HG02588 (cell line): ENCODE measurements at regions not wholly inside any gene's neighbourhood (a gene's known extent, or its start where the extent isn't known, plus 50 kb on each side); places are given as distances from the start of the nearest gene placed in this dataset.
"Not testable (repeated sequence)": the region's sequence is repeated elsewhere in the genome, so short reads cannot be mapped to it uniquely, and the experiment has no call there.

Experiments used
- ATAC-seq: cut with Tn5 transposase; IDR thresholded peaks from one replicate; pipeline ENCODE4 v1.9.1; 2021; ENCODE audit warnings: mild to moderate bottlenecking, moderate library complexity; ENCODE audit not compliant: unreplicated experiment

DNA sequence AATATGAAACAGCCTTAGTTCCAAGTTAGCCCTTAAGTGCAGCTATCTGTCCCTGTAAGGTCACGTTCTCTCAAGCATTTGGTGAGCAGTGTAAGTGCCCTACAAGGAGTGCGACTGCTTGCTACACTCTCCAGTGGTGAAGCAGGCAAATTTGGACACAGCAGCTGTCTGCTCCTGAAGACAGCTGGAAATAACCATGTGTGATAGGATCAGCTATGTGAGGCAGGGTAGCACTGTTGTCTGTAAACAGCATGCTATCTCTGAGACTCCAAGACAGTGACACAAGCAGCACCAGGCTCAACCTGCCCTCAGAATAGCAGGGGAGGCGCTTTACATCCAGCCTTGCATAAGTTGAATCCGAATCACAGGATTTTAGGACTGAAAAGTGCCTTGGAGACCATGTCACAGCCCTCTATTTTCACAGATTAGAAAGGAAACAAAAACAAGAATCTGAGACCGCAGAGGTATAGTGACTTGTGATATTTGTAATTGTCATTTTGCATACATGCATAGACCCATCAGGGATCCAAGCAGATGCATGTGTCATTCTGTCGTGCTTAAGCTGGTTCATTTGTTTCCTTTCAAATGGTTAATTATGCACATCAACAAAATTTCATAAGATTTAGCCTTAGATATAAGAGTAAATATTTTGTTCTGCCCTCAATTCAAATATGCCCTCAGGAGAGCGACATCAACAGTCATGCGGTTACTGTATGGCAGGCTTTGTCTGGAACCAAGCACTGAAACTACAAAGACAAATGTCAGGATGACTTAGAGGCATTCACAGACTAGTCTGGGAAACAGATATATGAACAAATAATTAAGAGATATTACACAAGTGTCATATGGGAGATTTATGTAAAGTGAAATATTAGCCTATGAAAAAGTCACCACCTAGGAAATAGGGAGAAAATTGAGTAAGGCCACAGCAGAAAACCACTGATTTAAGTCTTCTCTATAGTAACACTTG, 134.9 kb upstream of the NRIP1 start:
- no peak for ATAC-seq

DNA sequence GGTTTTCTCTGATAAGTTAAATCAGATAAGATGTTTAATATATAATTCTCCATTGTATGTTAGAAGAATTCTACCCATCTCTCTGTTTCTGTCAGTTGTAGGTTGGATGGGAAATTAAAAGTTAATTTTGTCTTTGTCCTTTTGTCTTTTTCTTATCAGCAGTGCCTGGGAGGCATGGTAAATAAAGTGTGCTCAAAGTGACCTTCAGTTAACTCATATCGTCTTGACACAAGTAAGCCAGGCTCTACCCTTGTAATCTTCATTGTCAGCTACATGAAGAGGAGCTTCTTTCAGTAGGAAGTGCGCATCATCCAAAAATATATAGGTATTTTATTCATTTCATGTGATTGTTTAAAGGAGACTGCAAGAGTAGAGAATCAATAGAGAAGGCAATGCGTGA, 138.9 kb upstream of the NRIP1 start:
- ATAC-seq = no peak

DNA sequence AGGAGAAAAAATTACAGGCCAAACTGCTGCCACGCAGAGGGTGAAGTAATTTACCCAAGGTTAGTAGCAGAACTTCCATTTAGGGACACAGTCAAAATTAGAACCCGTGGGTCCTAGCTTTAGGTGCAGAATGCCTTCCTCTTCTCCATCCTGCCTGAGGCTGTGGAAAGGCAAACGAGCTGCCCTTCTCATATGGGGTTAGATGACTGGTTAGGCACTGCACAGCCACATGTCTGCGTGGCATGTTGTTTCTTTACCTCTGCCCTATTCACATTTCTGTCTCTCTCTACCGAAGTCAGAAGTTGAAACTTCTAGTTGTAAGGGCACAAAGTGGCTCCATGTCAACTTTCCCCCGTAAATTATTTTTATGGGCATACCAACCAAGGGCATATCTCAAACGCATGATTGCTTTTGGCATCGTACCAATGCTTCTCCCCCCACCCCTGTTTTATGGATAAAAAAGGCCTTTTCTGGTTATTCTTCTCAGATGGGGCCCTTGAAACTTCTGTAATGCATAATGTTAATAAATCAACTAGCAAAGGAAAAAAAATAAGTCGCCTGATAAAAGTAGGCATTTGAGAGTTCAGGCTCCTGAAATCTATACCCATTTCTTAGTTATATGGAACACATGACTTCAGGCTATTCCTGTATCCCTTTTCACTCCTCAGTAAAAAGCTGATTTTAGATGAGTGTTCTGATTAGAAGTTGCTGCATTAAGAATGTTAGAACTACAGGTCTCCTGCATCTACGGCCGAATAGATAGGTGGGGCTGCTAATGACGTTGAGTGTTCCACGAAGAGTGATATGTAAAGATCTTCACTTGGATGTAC, 139.6 kb upstream of the NRIP1 start:
- no peak for ATAC-seq

DNA sequence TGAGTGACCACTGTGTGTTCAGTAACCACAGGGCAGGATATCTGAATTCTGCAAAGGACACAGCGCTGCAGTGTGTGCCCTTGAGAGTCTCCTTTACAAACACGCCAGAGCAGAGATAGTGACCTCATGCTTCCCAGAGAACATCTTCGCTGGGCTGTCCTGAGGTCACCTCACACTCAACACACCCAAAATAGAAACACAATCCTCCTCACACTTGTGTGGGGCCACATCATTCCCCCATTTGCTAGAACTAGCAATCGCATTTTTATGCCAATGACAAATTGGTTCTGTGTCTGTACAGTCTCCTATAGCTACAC, 140.1 kb upstream of the NRIP1 start:
- ATAC-seq = no peak

DNA sequence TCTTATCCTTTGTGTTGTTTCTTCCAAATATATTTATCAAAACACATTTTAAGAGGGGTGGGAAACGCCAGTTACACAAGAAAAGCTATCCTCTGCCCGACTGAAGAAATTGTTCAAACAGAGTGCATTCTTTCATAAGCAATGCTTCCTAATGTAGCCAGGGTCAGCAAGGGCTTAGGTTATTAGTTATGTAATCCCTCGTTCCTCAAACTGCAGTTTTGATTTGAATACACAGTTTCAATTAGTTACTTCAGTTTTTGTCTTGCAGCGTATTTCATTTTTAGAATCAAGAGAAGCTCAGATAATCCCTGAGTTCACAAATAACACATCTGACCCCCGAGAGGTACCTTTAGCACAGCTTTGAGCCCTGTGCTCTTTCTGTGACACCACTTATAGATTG, 141.7 kb upstream of the NRIP1 start:
- peak; percentile 81 for ATAC-seq

DNA sequence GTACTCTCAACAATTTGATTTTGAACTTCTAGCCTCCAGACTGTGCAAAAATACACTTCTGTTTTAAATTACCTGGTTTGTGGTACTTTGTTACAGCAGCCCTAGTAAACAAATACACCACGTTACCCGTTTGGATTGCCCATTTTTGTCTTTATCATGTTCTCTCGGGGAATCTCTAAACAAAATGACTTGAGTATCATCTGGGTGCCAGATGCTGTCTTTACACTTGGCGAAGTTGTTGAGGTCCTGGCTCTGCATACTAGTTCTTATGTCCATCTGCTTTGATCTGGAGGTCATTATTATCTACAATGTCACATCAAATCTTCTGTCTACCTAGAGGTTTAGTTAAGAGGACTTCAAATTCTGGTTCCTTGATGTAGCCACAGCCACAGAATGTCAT, 142.4 kb upstream of the NRIP1 start:
- ATAC-seq = no peak

DNA sequence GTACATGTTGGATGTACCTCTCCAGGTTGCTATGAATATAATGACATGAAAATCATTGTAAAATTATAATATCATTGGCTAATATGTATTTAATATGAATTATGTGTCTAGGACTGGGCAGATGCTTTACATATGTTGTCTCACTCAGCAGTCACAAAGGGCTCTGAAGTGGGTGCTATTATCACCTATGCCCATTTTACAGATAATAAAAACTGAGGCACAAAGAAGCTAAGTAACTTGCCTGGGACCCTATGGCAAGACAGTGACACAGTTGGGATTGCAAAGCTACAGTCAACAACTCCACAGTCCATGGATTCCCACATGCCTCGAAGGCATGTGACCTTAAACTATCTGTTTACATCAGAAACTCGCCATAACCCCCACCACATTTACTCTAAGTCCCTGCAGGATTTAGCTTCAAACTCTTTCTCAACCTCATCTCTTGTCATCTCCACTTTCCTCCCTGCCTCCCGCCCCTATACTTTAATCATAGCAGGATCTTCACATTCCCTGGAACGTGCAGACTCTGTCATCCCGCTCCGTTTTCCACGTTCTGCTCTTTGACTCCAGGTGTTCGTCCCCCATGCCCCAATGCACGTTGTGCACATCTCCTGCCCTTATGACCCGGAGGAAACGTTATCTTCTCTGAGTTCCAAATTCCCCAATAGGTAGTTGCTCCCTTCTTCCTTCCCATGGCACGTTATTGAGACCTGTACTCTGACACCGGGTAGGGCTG, 143.0 kb upstream of the NRIP1 start:
- ATAC-seq = no peak

DNA sequence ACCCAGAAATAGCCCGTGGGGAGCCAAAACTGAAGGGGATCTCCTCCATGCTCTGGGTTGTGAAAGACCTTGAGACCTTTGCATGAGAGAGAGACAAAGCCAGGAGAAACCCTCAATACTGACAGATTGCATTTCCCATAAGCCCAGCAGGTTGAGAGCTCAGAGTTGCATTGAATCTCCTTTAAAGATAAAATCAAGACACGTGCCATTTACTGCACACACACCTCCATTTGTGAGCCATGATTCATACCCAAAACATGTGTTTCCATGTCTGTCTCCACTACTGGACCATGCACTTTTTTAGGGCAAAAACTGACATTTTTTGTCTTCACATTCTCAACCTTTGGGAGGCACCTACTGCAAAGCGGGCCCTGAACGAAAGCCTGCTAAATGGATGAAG, 144.0 kb upstream of the NRIP1 start:
- ATAC-seq = no peak

DNA sequence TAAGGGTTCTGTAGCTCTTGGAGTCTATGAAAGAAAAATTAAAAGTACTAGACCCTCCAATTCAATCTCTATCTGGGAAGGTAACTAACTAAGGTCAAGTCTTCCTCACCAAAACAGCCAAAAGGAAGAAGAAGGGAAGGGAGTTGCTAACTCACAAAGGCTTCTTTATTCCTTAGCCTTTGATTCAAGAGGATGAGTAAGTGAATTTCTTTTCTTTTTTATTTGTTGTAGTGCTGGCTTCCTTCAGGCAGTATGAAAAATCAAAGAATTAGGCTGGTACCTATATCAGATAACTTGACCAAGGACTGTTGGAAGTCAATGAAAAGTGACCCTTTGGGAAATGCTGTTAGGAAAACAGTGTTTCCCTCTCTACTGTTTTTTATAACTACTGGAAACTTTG, 144.4 kb upstream of the NRIP1 start:
- ATAC-seq = no peak

DNA sequence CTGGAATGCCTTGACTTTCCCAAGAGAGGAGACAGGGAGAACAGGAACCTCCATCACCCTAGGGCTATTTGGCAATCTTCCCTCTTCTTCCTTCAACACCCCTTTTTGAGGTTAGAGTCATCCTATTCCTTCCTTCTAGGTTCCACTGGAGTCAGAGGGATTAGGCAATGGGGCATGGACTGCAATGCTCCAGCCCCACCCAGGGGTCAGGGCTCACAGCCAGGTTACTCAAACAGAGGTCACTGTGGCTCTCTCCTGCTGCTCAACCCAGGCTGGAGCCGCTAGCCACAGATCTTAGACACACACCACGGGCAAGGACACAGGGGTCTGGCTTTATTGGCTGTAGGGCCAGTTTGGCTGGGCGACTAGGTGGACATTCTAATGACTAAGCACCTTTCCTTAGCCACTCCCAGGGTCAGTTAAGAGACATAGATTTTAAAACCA, 145.5 kb upstream of the NRIP1 start:
- ATAC-seq = no peak

DNA sequence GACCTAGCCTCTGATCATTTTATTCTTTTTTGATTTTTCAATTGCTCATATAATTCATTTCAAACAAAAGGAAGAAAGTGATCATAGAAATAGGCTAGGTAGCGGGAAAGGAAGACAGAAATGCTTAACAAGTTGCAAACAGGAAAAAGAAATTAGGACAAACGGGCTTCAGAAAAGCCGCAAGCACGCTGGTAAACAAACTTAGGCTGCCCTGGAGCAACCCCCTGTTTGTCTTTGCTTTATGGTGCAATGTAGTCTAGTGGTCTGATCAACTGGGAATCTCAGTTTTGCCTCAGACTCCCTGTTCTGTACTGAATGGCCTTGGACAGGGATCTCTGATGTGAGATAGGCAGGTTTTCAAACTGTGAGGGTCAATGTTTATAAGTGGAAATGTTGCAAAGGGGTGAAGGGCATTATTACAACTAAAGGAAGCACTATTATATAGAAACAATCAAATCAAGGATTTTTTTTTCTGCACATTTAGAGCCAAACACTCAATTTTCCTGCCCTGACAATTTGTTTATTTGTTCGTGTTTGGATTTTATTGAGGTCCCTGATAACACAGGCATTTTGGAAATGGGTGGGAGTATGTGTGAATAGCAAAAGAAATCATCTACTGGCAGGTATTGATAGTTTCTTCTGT, 146.8 kb upstream of the NRIP1 start:
- no peak for ATAC-seq

DNA sequence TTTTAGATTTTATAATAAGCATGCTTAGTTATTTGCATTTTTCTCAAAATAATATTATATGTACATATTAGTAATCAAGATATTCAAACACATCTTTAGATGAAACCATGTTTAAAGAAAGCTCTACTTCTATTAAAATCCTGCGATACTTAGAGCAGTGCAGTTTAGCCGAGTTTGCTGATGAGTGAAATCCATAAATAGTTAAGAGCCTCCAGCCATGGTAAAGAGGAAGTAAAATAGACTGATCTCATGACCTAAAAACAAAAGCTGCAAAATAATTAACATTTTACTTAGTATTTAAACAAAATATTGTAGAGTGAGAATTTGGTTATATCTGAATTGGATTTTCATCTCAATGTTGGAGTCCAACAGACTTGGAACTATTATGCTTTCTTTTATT, 147.4 kb upstream of the NRIP1 start:
- ATAC-seq = no peak

DNA sequence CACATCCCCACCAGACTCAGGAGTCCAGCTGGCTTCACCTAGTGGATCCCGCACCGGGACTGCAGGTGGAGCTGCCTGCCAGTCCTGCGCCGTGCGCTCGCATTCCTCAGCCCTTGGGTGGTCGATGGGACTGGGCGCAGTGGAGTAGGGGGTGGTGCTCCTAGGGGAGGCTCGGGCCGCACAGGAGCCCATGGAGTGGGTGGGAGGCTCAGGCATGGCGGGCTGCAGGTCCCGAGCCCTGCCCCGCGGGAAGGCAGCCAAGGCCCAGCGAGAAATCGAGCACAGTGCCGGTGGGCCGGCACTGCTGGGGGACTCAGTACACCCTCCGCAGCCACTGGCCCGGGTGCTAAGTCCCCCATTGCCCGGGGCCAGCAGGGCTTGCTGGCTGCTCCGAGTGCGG, 153.7 kb upstream of the NRIP1 start:
- not testable (repeated sequence) for ATAC-seq

DNA sequence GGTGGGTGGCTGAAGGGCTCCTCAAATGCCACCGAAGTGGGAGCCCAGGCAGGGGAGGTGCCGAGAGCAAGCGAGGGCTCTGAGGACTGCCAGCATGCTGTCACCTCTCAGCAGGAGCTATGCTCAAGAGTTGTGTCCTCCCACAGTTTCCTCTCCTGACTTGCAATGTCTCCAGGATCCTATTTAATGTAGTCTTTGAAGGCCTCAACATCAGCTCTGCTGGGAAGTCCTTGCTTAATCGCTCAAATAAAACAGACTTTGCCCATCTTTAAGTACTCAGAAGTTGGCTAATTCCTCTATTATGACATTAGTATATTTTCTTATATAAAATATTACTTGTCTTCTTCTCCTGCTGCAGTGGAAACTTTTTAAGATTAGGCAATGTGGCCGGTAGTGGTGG, 154.2 kb upstream of the NRIP1 start:
- ATAC-seq = no peak

DNA sequence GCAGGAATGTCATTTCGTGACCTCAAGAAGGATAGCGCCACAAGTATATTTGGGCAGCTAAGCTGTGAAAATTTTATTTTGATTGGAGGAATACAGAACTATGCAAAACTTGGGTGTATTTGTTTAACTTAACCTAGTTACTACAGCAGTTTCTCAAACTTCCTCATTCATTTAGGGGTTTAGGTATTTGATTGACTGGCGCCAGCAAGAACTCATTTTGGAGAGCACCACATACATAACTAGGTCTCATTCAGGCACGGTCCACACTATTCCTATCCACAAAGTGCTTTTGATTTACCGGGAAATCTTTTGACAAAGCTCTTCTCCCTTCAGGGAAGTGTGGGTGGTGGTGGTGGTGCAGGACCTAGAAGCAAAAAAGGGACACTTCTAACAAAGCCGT, 155.1 kb upstream of the NRIP1 start:
- ATAC-seq = no peak

DNA sequence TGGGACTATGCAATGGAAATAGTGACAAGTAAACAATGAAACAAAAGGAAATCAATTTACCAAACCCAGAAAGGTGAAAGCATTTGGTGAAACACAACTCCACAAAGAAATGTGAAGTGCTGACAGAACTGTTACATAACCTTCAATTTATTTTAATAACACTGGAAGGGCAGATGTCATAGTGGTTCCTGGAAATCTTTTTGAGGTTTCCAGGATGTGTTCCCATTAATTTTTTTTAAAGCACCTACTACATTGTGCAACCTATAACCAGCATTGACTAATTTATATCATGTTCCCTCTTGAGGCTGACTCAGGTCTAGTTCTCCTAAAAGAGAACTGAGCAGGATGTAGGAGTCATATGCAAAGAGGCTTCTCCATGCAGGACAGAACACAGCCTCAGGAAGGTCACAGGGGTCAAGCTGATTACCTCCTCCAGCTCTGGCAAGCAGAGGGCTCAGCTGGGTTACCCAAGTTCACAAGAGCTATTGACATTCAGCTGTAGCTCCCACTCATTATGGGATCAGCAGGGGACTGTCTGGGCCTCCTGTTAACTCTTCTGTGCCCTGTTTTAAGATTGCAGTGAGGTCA, 157.1 kb upstream of the NRIP1 start:
- no peak for ATAC-seq

DNA sequence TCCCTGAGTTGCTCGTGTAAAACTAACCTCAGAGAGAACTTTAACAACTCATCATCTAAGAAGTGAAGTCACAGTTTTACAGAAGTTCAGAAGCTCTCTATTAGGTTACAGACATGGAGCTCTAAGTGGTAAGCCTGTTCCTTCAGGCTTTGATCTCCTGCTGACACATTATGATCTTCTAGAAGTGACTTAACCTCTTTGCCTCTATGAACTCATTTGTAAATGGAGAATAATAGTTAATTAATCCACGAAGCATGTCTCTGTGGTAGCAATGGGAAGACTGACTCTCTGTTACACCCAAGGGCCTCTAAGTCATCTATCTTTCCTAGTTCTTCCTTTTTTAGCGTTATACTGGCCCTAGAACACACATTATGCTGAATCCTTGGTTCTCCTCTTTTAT, 157.9 kb upstream of the NRIP1 start:
- no peak for ATAC-seq

DNA sequence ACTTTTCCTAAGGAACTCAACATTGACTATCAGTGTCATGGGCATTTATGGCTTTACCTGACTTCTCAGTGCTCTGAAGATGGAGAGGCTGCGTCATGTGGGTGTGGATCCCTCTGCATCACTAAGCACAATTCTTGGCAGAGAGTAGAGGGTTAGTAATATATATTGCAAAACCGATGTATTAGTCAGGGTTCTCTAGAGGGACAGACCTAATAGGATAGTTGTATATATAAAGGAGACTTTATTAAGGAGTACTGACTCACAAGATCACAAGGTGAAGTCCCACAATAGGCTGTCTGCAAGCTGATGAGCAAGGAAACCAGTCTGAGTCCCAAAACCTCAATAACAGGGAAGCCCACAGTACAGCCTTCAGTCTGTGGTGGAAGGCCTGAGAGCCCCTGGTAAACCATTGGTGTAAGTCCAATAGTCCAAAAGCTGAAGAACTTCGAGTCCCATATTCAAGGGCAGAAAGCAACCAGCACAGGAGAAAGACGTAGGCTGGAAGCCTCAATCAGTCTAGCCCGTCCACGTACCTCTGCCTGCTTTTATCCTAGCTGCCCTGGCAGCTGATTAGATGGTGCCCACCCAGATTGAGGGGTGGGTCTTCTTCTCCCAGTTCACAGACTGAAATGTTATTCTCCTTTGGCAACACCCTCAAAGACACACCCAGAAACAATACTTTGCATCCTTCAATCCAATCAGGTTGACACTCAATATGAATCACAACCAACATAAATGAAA, 159.7 kb upstream of the NRIP1 start:
- ATAC-seq = no peak

DNA sequence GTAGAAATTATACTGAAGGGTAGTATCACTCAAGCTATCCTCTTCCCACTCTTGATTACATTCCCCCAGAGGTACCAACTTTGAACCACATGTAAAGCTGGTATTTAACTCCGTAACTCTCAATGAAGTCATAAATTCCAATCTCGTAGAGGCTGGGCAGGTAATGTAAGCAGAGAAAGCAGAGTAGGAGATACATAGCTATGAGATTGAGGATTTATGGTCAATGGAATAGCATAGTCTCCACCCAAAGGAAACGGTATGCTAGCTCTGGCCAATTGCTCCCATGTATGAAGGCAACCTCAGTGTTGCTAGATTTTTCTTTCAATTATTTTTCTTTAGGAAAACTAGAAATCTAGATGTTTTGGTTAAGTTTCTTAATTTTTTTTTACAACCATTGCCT, 163.1 kb upstream of the NRIP1 start:
- ATAC-seq = no peak

DNA sequence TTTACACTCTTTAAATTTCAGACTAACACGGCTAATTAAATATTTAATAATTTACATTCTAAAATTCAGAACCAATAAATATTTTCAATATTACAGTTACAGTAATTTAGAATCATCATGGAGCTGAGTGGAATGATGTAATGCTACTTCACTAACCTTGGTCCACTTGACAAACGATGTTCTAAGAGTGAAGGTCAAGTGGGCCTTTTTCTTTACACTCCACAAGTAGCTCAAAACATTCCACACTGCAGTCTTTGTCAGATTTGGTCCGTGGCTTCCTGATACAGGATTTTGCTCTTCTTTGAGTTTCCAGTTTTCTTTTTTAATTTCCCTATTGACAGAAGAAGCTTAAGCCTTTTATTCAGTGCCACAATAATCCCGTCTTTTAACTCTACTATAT, 164.6 kb upstream of the NRIP1 start:
- ATAC-seq = no peak
